Activated naive CD8-positive, alpha-beta T cell treated with anti-CD3 and anti-CD28 coated beads, Interleukin-2, amount 10 ng/mL, durations not matched to agents 7 days and 5 days (primary cell): ENCODE measurements at regions not wholly inside any gene's neighbourhood (a gene's known extent, or its start where the extent isn't known, plus 50 kb on each side); places are given as distances from the start of the nearest gene placed in this dataset.
"Not testable (repeated sequence)": the region's sequence is repeated elsewhere in the genome, so short reads cannot be mapped to it uniquely, and the experiment has no call there.

Experiments used
- ATAC-seq: fragments of 150-1000 bp; cut with Tn5 transposase; one replicate; pipeline ENCODE4 v1.10.0; 2021; ENCODE audit warnings: low read depth, moderate library complexity
- POLR2A ChIA-PET: fragments of 350-600 bp; sonication (Branson Sonifier 250); formaldehyde crosslinking; loops from one replicate; lab custom pipeline; 2021; ENCODE audit warnings: antibody characterized with exemption; lab: Charles Lee
- DNase-seq: peaks from one replicate; pipeline ENCODE4 v3.0.0; 2021
- H3K27ac Mint-ChIP-seq: one replicate; pipeline ENCODE4 v1.8.0; 2022; ENCODE audit warnings: mild to moderate bottlenecking, mixed read lengths
- H3K27me3 Mint-ChIP-seq: one replicate; pipeline ENCODE4 v1.8.0; 2022; ENCODE audit warnings: mild to moderate bottlenecking, moderate library complexity, mixed read lengths
- H3K36me3 Mint-ChIP-seq: one replicate; pipeline ENCODE4 v1.8.0; 2021; ENCODE audit warnings: mild to moderate bottlenecking, mixed read lengths
- H3K4me1 Mint-ChIP-seq: one replicate; pipeline ENCODE4 v1.8.0; 2021; ENCODE audit warnings: mixed read lengths
- H3K4me3 Mint-ChIP-seq: one replicate; pipeline ENCODE4 v1.8.0; 2022; ENCODE audit warnings: mild to moderate bottlenecking, moderate library complexity, mixed read lengths
- H3K9me3 Mint-ChIP-seq: one replicate; pipeline ENCODE4 v1.8.0; 2021; ENCODE audit warnings: mixed read lengths

- no peak overlapping the region for H3K27ac Mint-ChIP-seq
- H3K4me1 Mint-ChIP-seq = no peaks in the 10 kb centered on the region
- no peaks in the 10 kb centered on the region for H3K9me3 Mint-ChIP-seq
- DNase-seq (no peak), ATAC-seq (no peak)
- H3K4me3 Mint-ChIP-seq = no peak overlapping the region
- no peaks in the 10 kb centered on the region for H3K36me3 Mint-ChIP-seq
- POLR2A ChIA-PET = no interaction called here
- H3K27me3 Mint-ChIP-seq = no peaks in the 10 kb centered on the region
Measured at GRCh38 chr10:131577178-131577555, 265.6 kb upstream of the TCERG1L start.

GRCh38 chr10:131577786-131578471, 266.4 kb upstream of the TCERG1L start:
- Mint-ChIP-seq H3K9me3 (no peaks in the 10 kb centered on the region), H3K27ac (no peak overlapping the region), H3K4me3 (no peak overlapping the region), H3K27me3 (no peaks in the 10 kb centered on the region), H3K36me3 (no peaks in the 10 kb centered on the region), H3K4me1 (no peaks in the 10 kb centered on the region)
- DNase-seq (no peak), ATAC-seq (no peak)
- POLR2A ChIA-PET = no interaction called here

GRCh38 chr10:131578472-131578970, 267.0 kb upstream of the TCERG1L start:
- ATAC-seq (no peak), DNase-seq (no peak)
- Mint-ChIP-seq H3K4me3 (no peak overlapping the region), H3K4me1 (no peaks in the 10 kb centered on the region), H3K27ac (no peak overlapping the region), H3K36me3 (no peaks in the 10 kb centered on the region), H3K9me3 (no peaks in the 10 kb centered on the region), H3K27me3 (no peaks in the 10 kb centered on the region)
- POLR2A ChIA-PET = no interaction called here

- ATAC-seq = no peak
- no peaks in the 10 kb centered on the region for H3K9me3 Mint-ChIP-seq
- H3K4me3 Mint-ChIP-seq = no peak overlapping the region
- no peak overlapping the region for H3K27ac Mint-ChIP-seq
- H3K4me1 Mint-ChIP-seq = no peaks in the 10 kb centered on the region
- no peaks in the 10 kb centered on the region for H3K27me3 Mint-ChIP-seq
- POLR2A ChIA-PET = no interaction called here
- H3K36me3 Mint-ChIP-seq = no peaks in the 10 kb centered on the region
- DNase-seq = no peak
Measured at GRCh38 chr10:131579251-131580071, 267.9 kb upstream of the TCERG1L start.

- H3K27ac Mint-ChIP-seq = no peak overlapping the region
- no peak overlapping the region for H3K4me3 Mint-ChIP-seq
- no peaks in the 10 kb centered on the region for H3K9me3 Mint-ChIP-seq
- H3K4me1 Mint-ChIP-seq = no peaks in the 10 kb centered on the region
- POLR2A ChIA-PET = no interaction called here
- no peak for ATAC-seq
- no peaks in the 10 kb centered on the region for H3K27me3 Mint-ChIP-seq
- no peak for DNase-seq
- no peaks in the 10 kb centered on the region for H3K36me3 Mint-ChIP-seq
Measured at GRCh38 chr10:131580076-131580652, 268.6 kb upstream of the TCERG1L start.

GRCh38 chr10:131580674-131581073, 269.2 kb upstream of the TCERG1L start:
- Mint-ChIP-seq H3K4me3 (no peak overlapping the region), H3K36me3 (no peaks in the 10 kb centered on the region), H3K9me3 (no peaks in the 10 kb centered on the region), H3K27ac (no peak overlapping the region), H3K27me3 (no peaks in the 10 kb centered on the region), H3K4me1 (no peaks in the 10 kb centered on the region)
- DNase-seq (no peak), ATAC-seq (no peak)
- POLR2A ChIA-PET = no interaction called here

GRCh38 chr10:131581547-131581946, 270.0 kb upstream of the TCERG1L start:
- ATAC-seq, H3K27me3 Mint-ChIP-seq, DNase-seq, H3K27ac Mint-ChIP-seq, H3K9me3 Mint-ChIP-seq, H3K36me3 Mint-ChIP-seq, H3K4me3 Mint-ChIP-seq, POLR2A ChIA-PET, H3K4me1 Mint-ChIP-seq: not testable (repeated sequence)

- H3K27me3 Mint-ChIP-seq = peaks cover 2% of the 10 kb centered on the region
- no peaks in the 10 kb centered on the region for H3K4me1 Mint-ChIP-seq
- no peaks in the 10 kb centered on the region for H3K9me3 Mint-ChIP-seq
- DNase-seq = no peak
- POLR2A ChIA-PET = no interaction called here
- no peak for ATAC-seq
- no peak overlapping the region for H3K27ac Mint-ChIP-seq
- H3K4me3 Mint-ChIP-seq = no peak overlapping the region
- no peaks in the 10 kb centered on the region for H3K36me3 Mint-ChIP-seq
Measured at GRCh38 chr10:131584287-131584686, 272.8 kb upstream of the TCERG1L start.

GRCh38 chr10:131585761-131586160, 274.2 kb upstream of the TCERG1L start:
- ATAC-seq = no peak
- POLR2A ChIA-PET = no interaction called here
- H3K36me3 Mint-ChIP-seq = no peaks in the 10 kb centered on the region
- H3K4me1 Mint-ChIP-seq = no peaks in the 10 kb centered on the region
- H3K27me3 Mint-ChIP-seq = peaks cover 2% of the 10 kb centered on the region
- no peaks in the 10 kb centered on the region for H3K9me3 Mint-ChIP-seq
- H3K4me3 Mint-ChIP-seq = no peak overlapping the region
- no peak overlapping the region for H3K27ac Mint-ChIP-seq
- DNase-seq = no peak

GRCh38 chr10:131586958-131587357, 275.4 kb upstream of the TCERG1L start:
- POLR2A ChIA-PET = no interaction called here
- H3K36me3 Mint-ChIP-seq = no peaks in the 10 kb centered on the region

GRCh38 chr10:131587976-131588680, 276.6 kb upstream of the TCERG1L start:
- ATAC-seq = no peak
- Mint-ChIP-seq H3K9me3 (peaks cover 2% of the 10 kb centered on the region), H3K27ac (no peak overlapping the region)

More at GRCh38 chr10:131586958-131587357, 275.4 kb upstream of the TCERG1L start:
- no peak overlapping the region for H3K4me3 Mint-ChIP-seq
- H3K9me3 Mint-ChIP-seq = peaks cover under 1% of the 10 kb centered on the region
- H3K27ac Mint-ChIP-seq = no peak overlapping the region
- ATAC-seq (no peak), DNase-seq (no peak)
- no peaks in the 10 kb centered on the region for H3K4me1 Mint-ChIP-seq
- H3K27me3 Mint-ChIP-seq = peaks cover 2% of the 10 kb centered on the region

GRCh38 chr10:131588704-131589220, 277.2 kb upstream of the TCERG1L start:
- H3K4me3 Mint-ChIP-seq = no peak overlapping the region
- peaks cover 2% of the 10 kb centered on the region for H3K9me3 Mint-ChIP-seq
- ATAC-seq = no peak
- no peaks in the 10 kb centered on the region for H3K4me1 Mint-ChIP-seq
- no peak for DNase-seq
- POLR2A ChIA-PET = no interaction called here
- peaks cover 2% of the 10 kb centered on the region for H3K27me3 Mint-ChIP-seq
- no peak overlapping the region for H3K27ac Mint-ChIP-seq
- H3K36me3 Mint-ChIP-seq = no peaks in the 10 kb centered on the region

More at GRCh38 chr10:131587976-131588680, 276.6 kb upstream of the TCERG1L start:
- DNase-seq = no peak
- POLR2A ChIA-PET = no interaction called here
- Mint-ChIP-seq H3K27me3 (peaks cover 2% of the 10 kb centered on the region), H3K4me3 (no peak overlapping the region), H3K4me1 (no peaks in the 10 kb centered on the region), H3K36me3 (no peaks in the 10 kb centered on the region)

GRCh38 chr10:131590567-131590966, 279.0 kb upstream of the TCERG1L start:
- no peak overlapping the region for H3K27ac Mint-ChIP-seq
- H3K36me3 Mint-ChIP-seq = no peaks in the 10 kb centered on the region
- H3K4me3 Mint-ChIP-seq = no peak overlapping the region
- DNase-seq (no peak), ATAC-seq (no peak)
- H3K27me3 Mint-ChIP-seq = peaks cover 2% of the 10 kb centered on the region
- H3K4me1 Mint-ChIP-seq = no peaks in the 10 kb centered on the region
- POLR2A ChIA-PET = no interaction called here
- peaks cover 2% of the 10 kb centered on the region for H3K9me3 Mint-ChIP-seq
